Choroid plexus epithelial cell (primary cell): ENCODE measurements at regions not wholly inside any gene's neighbourhood (a gene's known extent, or its start where the extent isn't known, plus 50 kb on each side); places are given as distances from the start of the nearest gene placed in this dataset.

ENCODE experiments used
- DNase-seq: peaks from one replicate; pipeline ENCODE4 v3.0.0-alpha.2; 2010; ENCODE audit warnings: low read depth
- H3K4me3 ChIP-seq: 2 replicates; pipeline ENCODE4 v1.5.1; 2011; ENCODE audit warnings: low read depth, mild to moderate bottlenecking, control low read depth, low read length, moderate library complexity
- TF ChIP-seq, protein P1 (sequence below): conservative IDR thresholded peaks from 2 replicates; pipeline ENCODE4 v1.5.1; 2011; ENCODE audit warnings: low read depth, mild to moderate bottlenecking, control low read depth, inconsistent platforms, low read length, moderate library complexity

GRCh38 chr12:111209811-111210210 is 159.1 kb downstream of the PHETA1 start:
- no peak overlapping the region for H3K4me3 ChIP-seq
- TF ChIP-seq, protein P1, sequence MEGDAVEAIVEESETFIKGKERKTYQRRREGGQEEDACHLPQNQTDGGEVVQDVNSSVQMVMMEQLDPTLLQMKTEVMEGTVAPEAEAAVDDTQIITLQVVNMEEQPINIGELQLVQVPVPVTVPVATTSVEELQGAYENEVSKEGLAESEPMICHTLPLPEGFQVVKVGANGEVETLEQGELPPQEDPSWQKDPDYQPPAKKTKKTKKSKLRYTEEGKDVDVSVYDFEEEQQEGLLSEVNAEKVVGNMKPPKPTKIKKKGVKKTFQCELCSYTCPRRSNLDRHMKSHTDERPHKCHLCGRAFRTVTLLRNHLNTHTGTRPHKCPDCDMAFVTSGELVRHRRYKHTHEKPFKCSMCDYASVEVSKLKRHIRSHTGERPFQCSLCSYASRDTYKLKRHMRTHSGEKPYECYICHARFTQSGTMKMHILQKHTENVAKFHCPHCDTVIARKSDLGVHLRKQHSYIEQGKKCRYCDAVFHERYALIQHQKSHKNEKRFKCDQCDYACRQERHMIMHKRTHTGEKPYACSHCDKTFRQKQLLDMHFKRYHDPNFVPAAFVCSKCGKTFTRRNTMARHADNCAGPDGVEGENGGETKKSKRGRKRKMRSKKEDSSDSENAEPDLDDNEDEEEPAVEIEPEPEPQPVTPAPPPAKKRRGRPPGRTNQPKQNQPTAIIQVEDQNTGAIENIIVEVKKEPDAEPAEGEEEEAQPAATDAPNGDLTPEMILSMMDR = no peak
- DNase-seq = no peak

GRCh38 chr12:111207761-111208160 is 161.1 kb downstream of the PHETA1 start:
- no peak overlapping the region for H3K4me3 ChIP-seq
- TF ChIP-seq, protein P1 = no peak
- no peak for DNase-seq

GRCh38 chr12:111204788-111205241 is 164.1 kb downstream of the PHETA1 start:
- TF ChIP-seq, protein P1 = no peak
- H3K4me3 ChIP-seq = no peak overlapping the region
- DNase-seq = no peak

DNA sequence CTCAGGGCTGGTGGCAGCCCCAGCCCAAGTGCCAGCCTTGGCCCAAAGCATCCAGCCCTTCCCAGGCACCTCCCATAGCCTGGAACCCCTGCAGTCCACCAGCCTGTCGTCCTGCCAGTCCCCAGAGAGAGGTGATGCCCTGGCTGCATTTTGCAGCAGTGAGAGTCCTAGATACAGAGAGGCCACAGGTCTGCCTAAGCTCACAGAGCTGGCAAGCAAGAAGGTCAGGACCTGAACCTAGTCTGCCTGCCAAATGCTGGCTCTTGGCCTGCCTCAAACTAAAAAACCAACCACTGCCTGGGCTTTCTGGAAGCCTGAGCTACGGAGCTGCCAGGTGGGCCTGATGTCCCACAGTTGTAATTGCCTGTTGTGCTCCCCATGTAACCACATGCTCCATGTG is 164.9 kb downstream of the PHETA1 start:
- no peak overlapping the region for H3K4me3 ChIP-seq
- TF ChIP-seq, protein P1 = no peak
- no peak for DNase-seq

- H3K4me3 ChIP-seq = no peak overlapping the region
- DNase-seq = no peak
- TF ChIP-seq, protein P1 = no peak
These were observed 165.4 kb downstream of the PHETA1 start for GRCh38 chr12:111203446-111203845.

GRCh38 chr12:111202237-111202915 is 166.5 kb downstream of the PHETA1 start:
- DNase-seq = no peak
- TF ChIP-seq, protein P1 = no peak
- H3K4me3 ChIP-seq = no peak overlapping the region
